Fibroblast of villous mesenchyme (primary cell): ENCODE measurements at regions not wholly inside any gene's neighbourhood (a gene's known extent, or its start where the extent isn't known, plus 50 kb on each side); places are given as distances from the start of the nearest gene placed in this dataset.
"Not testable (repeated sequence)": the region's sequence is repeated elsewhere in the genome, so short reads cannot be mapped to it uniquely, and the experiment has no call there.

ENCODE experiments used
- DNase-seq: peaks from one replicate; pipeline ENCODE4 v3.0.0-alpha.2; 2010; ENCODE audit warnings: low read depth
- H3K4me3 ChIP-seq: 2 replicates; pipeline ENCODE4 v1.5.1; 2011; ENCODE audit warnings: low read depth, mild to moderate bottlenecking, low read length
- CTCF ChIP-seq: IDR thresholded peaks from 2 replicates; pipeline ENCODE4 v1.5.1; 2012; ENCODE audit warnings: low read depth, mild to moderate bottlenecking, low read length; ENCODE audit not compliant: insufficient read depth

- DNase-seq: no peak
- no peak for TF ChIP-seq CTCF
- H3K4me3 ChIP-seq: no peak overlapping the region
Measured at GRCh38 chrX:5307416-5307815, 921.3 kb downstream of the NLGN4X start.

GRCh38 chrX:5306654-5307121 is 922.0 kb downstream of the NLGN4X start:
- no peak overlapping the region for H3K4me3 ChIP-seq
- no peak for DNase-seq
- TF ChIP-seq CTCF: no peak

GRCh38 chrX:5305452-5305851 is 923.2 kb downstream of the NLGN4X start:
- no peak for TF ChIP-seq CTCF
- no peak for DNase-seq
- H3K4me3 ChIP-seq: no peak overlapping the region

GRCh38 chrX:5295004-5295403 is 933.7 kb downstream of the NLGN4X start:
- no peak for TF ChIP-seq CTCF
- DNase-seq: no peak
- no peak overlapping the region for H3K4me3 ChIP-seq

- DNase-seq: no peak
- H3K4me3 ChIP-seq: no peak overlapping the region
- TF ChIP-seq CTCF: no peak
Measured at GRCh38 chrX:5290635-5291034, 938.0 kb downstream of the NLGN4X start.

GRCh38 chrX:5289949-5290348 is 938.7 kb downstream of the NLGN4X start:
- not testable (repeated sequence) for H3K4me3 ChIP-seq, DNase-seq

- DNase-seq: no peak
- H3K4me3 ChIP-seq: no peak overlapping the region
- TF ChIP-seq CTCF: no peak
Measured at GRCh38 chrX:5278908-5279307, 949.8 kb downstream of the NLGN4X start.
